Globus pallidus (tissue), 1 donor: ENCODE measurements at regions not wholly inside any gene's neighbourhood (a gene's known extent, or its start where the extent isn't known, plus 50 kb on each side); places are given as distances from the start of the nearest gene placed in this dataset.

Source experiments
- DNase-seq: peaks from one replicate; pipeline ENCODE4 v3.0.0-alpha.2; 2015; ENCODE audit warnings: low spot score

DNA sequence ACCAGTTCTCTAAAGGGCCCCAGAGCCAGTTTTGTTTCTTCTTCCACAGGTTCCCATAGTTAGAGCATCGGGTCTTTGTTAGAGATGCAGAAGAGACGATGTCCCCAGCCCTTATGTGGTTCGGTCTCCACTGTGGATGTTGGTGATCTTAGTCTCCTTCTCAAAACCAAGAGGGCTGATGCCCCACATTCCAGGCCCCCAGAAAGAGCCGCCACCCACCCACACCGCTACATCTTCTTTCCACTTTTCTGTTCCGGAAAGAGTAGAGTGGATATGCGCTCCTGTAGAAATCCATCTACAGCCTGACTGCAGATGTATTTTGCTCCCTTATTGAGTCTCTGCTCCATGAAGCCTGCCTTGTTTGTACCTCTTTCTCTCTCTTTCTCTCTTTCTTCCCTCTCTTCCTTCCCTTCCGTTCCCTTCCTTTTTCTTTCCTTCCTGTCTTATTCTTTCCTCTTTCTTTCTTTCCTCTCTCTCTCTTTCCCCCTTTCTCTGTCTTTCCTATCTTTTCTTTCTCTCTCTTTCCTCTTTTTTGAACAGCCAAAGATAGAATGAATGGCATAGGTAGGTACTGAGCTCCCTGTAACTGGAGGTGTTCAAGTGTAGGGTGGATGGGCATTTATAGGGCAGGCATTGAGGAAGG, 224.3 kb downstream of the SEC14L1 start:
- no peak for DNase-seq

GRCh38 chr17:77365584-77366186, 224.9 kb downstream of the SEC14L1 start:
- DNase-seq: no peak

- no peak for DNase-seq
Measured at GRCh38 chr17:77366206-77366557, 225.4 kb downstream of the SEC14L1 start.

DNA sequence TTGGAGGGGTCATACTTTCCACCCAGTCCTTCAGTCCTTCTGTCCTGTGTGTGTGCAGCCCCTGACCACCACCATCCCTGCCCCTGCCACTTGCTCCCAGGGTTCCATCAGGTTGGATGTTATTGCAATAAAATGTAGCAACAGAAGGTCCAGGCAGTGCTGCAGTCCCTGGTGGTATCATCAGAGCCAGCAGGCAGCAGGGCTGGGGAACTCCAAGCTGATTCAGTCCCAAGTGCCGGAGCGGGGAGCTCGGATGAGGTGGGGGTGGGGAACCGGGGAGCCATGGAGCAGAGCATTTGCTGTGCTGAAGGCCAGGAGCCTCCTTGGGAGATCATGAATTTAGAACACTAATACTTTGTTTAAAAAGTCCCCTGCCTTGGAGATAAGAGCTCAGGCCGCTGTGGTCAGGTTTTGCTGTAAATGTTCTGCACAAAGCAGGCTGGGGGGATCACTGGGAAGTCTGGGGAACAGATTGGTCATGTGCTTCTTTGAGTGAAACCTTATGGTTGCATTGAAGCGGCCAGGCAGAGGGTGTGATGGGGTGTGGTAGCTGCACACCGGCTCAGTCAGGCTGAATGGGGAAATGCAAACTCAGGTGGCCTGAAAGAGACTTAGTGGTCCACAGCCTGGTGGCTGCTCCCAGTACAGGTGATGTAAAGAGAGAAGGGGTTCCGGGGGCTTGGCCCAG, 225.9 kb downstream of the SEC14L1 start:
- DNase-seq: no peak

DNA sequence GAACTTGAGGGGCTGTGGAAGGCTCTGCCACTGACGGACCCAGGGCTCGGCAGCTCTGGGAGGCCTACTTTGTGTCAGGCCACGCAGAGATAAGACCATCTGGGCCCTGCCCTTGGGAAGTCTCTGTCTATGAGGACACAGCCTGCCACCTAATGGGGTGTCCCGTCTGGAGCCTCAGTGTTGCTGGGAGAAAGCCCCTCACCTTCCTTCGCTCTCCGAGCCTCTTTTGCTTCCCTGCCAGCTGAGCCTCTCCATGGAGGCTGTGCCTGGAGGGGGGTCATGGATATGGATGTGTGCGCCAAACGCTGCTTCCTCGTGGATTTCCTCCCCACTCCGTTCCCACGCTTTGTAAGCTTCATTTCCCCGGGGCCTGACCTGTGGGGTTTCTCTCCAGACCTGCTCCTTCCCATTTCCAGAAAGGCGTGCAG, 228.8 kb downstream of the SEC14L1 start:
- no peak for DNase-seq

- no peak for DNase-seq
Measured at GRCh38 chr17:77370586-77370985, 229.8 kb downstream of the SEC14L1 start.

- DNase-seq: no peak
Measured at GRCh38 chr17:77371117-77371887, 230.5 kb downstream of the SEC14L1 start.

DNA sequence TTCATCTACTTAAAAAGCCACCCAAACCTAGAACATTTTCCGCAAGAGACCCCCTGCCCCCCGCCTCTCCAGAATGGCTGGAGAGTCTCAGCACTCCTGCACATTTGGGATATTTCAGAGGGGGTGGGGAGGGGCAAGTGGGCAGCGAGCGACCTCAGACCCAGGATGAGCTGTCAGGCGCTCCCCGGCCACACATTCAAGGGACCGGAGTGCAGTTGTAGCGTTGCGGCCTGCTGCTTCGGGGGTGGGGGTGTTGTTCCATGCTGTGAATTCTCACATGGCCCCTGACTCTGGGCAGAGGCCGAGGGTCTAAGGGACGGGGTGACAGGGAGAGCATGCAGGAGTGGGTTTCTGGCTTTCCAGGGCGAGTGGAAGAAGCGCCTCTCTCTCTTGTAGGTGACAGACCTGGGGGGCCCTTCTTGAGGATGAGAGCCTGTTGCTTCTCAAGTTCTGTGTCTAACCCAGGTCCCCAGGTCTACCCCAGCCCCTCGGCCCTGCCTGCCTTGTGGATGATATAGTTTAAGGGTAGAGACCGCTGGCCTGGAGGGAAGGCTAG, 231.2 kb downstream of the SEC14L1 start:
- no peak for DNase-seq

DNA sequence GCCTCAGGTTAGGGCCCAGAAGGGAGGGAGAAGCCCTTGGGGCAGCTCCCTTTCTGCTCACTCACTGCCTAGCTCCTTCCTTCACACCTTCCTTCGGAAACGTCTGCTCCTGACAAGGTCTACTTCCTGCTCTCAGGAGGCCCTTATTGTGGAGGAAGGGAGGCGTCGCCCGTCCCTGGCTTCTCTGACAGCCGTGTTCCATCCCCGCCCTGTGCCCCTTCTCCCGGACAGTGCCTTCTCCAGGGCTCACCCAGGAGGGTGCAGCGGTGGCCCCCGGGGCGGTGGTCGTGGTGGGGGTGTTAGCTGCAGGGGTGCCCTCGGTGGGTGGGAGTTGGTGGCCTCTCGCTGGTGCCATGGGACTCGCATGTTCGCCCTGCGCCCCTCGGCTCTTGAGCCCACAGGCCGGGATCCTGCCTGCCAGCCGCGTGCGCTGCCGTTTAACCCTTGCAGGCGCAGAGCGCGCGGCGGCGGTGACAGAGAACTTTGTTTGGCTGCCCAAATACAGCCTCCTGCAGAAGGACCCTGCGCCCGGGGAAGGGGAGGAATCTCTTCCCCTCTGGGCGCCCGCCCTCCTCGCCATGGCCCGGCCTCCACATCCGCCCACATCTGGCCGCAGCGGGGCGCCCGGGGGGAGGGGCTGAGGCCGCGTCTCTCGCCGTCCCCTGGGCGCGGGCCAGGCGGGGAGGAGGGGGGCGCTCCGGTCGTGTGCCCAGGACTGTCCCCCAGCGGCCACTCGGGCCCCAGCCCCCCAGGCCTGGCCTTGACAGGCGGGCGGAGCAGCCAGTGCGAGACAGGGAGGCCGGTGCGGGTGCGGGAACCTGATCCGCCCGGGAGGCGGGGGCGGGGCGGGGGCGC, 231.9 kb downstream of the SEC14L1 start:
- no peak for DNase-seq

DNA sequence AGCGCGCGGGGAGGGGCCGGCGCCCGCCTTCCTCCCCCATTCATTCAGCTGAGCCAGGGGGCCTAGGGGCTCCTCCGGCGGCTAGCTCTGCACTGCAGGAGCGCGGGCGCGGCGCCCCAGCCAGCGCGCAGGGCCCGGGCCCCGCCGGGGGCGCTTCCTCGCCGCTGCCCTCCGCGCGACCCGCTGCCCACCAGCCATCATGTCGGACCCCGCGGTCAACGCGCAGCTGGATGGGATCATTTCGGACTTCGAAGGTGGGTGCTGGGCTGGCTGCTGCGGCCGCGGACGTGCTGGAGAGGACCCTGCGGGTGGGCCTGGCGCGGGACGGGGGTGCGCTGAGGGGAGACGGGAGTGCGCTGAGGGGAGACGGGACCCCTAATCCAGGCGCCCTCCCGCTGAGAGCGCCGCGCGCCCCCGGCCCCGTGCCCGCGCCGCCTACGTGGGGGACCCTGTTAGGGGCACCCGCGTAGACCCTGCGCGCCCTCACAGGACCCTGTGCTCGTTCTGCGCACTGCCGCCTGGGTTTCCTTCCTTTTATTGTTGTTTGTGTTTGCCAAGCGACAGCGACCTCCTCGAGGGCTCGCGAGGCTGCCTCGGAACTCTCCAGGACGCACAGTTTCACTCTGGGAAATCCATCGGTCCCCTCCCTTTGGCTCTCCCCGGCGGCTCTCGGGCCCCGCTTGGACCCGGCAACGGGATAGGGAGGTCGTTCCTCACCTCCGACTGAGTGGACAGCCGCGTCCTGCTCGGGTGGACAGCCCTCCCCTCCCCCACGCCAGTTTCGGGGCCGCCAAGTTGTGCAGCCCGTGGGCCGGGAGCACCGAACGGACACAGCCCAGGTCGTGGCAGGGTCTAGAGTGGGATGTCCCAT, 232.8 kb downstream of the SEC14L1 start:
- no peak for DNase-seq

DNA sequence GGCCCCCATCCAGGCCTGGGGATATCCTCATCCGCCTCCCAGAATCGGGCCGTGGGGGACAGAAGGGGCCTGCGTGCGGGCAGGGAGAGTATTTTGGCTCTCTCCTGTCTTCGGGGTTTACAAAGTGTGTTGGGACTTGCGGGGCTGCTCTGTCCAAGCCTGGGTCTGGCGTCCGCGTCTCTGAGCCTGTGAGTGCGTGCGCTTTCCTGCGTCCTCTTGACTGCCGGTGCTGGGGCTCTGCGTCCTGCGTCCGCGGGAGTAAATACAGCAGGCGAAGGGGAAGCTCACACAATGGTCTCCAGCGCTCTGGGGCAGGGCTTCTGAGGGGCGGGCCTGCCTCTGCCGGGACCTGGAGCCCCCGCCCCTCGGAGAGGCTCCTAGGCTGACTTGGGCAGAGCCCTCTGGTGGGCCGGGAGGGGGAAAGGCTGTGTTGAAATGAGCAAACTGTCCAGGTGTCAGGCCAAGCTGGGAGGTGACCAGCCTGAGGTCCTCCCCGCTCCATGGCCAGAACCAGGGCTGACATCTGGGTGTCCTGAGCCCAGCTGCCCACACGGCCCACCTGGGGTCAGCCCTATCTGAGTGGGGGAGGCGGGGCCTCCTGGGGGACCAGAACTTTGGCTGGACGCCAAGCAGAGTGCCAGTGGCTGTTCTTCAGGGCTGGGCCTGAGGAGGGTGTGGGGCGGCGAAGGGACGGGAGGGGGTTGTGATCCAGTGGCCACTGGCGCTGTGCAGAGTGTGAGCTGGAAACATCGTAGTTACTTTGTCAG, 233.6 kb downstream of the SEC14L1 start:
- DNase-seq: peak; percentile 33

DNA sequence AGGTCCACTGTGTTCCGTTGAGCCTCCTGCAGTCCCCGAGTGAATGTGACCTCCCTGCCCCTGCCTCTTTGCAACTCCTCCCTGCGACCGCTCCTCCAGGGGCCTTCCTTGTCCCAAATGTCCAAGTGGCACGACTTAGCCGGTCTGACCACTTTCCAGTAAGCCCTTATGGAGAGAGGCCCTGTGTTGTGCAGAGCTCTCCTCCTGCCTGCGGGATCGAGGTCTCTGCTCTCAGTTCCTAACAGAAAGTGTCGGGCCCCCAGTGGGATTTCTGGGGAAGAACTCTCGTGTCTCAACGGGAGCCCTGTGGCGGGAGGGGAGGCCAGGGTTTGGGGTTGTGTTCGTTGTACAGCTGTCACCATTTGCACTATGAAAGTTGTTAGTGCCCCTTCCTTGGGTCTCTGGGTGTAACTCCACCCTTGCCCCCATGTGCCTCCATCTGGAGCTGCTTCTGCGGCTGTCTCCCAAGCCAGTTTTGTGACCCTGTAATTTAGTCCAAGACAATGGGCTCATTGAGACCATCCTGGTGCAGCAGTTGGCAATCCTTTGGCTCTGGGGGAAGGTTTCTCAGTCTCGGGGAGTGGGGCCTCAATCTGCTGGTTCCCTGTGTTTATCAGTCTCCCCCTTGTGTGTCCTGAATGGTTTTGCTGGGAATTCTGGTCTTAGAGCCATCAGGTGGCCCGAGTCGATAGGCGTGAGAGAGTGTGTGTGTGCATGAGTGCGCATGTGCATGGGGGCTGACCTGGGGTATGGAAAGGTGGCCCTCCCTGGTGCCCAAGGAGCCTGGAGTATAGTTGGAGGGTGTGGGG, 234.5 kb downstream of the SEC14L1 start:
- DNase-seq: no peak

- no peak for DNase-seq
Measured at GRCh38 chr17:77375917-77376651, 235.3 kb downstream of the SEC14L1 start.

DNA sequence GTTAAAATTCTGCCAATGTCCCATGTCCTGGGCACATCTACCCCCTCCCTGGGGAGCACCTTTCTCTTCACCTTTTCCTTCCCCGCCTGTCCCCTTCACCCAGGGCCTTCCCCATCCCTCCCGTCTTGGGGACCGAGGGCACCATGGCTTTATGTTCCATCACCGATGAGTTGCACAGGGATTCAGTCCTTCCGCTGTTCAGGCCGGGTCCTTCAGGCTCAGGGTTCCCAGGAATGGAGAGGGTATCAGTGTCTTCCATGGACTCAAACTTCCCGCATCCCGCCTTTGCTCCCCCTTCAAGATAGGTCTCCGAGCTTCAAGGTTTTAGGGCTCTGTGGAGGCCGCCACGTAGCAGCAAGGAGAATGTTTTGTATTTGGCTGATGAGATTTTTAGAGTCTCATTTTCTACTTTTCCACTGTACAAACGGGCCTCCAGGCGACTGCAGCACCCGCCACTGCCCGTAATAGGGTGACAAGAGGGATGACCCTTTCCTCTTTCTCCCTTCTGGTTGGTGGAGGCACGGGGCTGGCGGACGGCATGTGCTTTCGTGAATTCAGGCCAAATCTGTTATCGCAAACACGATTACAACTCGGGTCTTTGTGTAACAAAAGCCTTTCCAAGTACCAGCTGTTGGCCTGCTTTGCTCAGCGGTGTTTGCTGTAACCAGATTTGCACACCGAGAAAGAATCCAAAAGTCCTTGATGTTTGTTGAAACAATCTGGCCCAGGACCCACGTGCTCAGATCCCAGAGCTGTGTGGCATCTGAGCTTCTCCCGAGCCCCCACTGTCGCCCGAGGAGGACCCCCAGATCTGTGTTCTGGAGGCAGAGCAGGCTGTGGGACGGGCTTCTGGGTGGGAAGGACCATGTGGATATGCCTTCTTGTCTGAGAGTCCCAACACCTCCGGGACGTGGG, 236.3 kb downstream of the SEC14L1 start:
- DNase-seq: no peak

- no peak for DNase-seq
Measured at GRCh38 chr17:77377710-77378235, 237.0 kb downstream of the SEC14L1 start.

DNA sequence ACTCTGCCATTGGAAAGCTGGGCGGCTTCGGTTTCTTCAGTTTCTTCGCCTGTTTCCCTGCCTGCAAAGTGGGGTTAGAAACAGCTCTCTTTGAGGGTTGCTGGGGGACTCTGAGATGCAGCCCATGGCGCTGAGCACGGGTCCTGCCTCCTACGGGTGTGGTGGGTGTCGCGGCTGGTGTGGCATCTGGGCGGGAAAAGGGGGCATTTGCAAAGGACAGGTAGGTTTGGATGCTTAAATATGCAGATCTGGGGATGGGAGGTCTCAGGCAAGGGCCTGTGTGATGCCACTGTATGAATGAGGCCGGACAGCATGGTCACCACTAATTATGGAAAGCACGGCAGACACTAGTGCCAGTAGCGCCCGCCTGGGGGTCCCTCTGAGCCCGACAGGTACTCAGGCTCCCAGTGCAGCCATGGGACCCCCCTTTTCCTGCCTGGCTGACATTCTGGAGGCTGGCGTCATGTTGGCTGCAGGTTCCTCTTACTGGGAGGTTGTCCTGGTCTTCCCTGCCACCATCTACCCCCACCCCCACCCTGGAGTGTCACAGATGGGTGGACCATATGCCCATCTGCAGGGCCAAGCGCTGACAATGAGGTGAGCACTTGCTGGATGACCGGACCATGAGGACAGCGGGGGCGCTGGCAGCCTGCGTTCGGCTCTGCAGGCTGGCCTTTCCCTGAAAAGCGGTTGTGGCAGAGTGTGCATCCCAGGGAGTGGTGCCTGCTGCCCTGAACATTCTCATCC, 237.7 kb downstream of the SEC14L1 start:
- no peak for DNase-seq
